Pancreas (tissue), 10 donors: ENCODE measurements at regions not wholly inside any gene's neighbourhood (a gene's known extent, or its start where the extent isn't known, plus 50 kb on each side); places are given as distances from the start of the nearest gene placed in this dataset.
"Not testable (repeated sequence)": the region's sequence is repeated elsewhere in the genome, so short reads cannot be mapped to it uniquely, and the experiment has no call there.

ENCODE experiments used
- ATAC-seq, 4 donors: fragments of 200-7000 bp; cut with Tn5 transposase; one replicate each; pipeline versions ENCODE4 v1.8.0 to v1.9.1; 2020; ENCODE audit warnings: mild to moderate bottlenecking in 4 of 4, moderate library complexity in 4 of 4
- DNase-seq, 6 donors: peaks; one replicate each; pipeline ENCODE4 v3.0.0-alpha.2; 2020
- FAIRE-seq: peaks from 2 replicates; lab custom pipeline; 2012; peaks lifted over from hg19 to GRCh38; lab: Jason Lieb, UNC
- H3K27ac ChIP-seq, 4 donors: fragments of 200-600 bp; sonication (generic); 1 replicate in 3 of 4; 2 replicates in 1 of 4; pipeline versions ENCODE4 v1.5.0 to v1.8.0; 2020
- H3K27me3 ChIP-seq, 4 donors: fragments of 200-600 bp; one replicate each; pipeline ENCODE4 v1.8.0; 2021
- H3K36me3 ChIP-seq, 3 donors: fragments of 200-600 bp; sonication (generic) in 1 of 3; one replicate each; pipeline versions ENCODE4 v1.5.0 to v1.8.0; 2020 to 2021
- H3K4me1 ChIP-seq, 3 donors: fragments of 200-600 bp; one replicate each; pipeline ENCODE4 v1.8.0; 2021
- H3K4me3 ChIP-seq, 4 donors: fragments of 200-600 bp; sonication (generic) in 2 of 4; one replicate each; pipeline versions ENCODE4 v1.5.0 to v1.8.0; 2020 to 2021
- H3K9me3 ChIP-seq, 4 donors: fragments of 200-600 bp; one replicate each; pipeline ENCODE4 v1.8.0; 2021
- WGBS, 2 donors: extraction: QIAGEN DNeasy Blood & Tissue Kit; methylation state at CpG; one replicate each; pipeline ENCODE4 v1.1.7; 2013; 5-methylcytosine and 5-hydroxymethylcytosine counted together
- intact Hi-C, 3 donors: fragments of 100-400 bp; cut with DNase I; formaldehyde crosslinking; loops; one replicate each; pipeline versions ENCODE4 v1.11.1 to v1.14.2; 2022
- TF ChIP-seq, protein P1 (sequence below), 4 donors: fragments of 200-600 bp; sonication (generic) in 3 of 4; IDR thresholded peaks; one replicate each; pipeline versions ENCODE4 v1.5.0 to v1.8.0; 2021; ENCODE audit warnings: antibody characterized with exemption in 4 of 4
- donor health status: healthy with polysubstance abuse.
- donor health status: DM: no; HTN: no; CAD: no; lungs with moderate emphysema.
- donor health status: DM: no; HTN: no; CAD: no.
- donor health status: control.
- donor health status: control.
- donor health status: Bipolar disorder and iron deficiency.
- donor health status: DM: yes; HTN: yes; CAD: no.
- donor health status: DM: no; HTN: no; CAD: no.
- donor health status: DM: no; HTN: no; CAD: no.
- donor health status: DM: yes; HTN: yes; CAD: no.

DNA sequence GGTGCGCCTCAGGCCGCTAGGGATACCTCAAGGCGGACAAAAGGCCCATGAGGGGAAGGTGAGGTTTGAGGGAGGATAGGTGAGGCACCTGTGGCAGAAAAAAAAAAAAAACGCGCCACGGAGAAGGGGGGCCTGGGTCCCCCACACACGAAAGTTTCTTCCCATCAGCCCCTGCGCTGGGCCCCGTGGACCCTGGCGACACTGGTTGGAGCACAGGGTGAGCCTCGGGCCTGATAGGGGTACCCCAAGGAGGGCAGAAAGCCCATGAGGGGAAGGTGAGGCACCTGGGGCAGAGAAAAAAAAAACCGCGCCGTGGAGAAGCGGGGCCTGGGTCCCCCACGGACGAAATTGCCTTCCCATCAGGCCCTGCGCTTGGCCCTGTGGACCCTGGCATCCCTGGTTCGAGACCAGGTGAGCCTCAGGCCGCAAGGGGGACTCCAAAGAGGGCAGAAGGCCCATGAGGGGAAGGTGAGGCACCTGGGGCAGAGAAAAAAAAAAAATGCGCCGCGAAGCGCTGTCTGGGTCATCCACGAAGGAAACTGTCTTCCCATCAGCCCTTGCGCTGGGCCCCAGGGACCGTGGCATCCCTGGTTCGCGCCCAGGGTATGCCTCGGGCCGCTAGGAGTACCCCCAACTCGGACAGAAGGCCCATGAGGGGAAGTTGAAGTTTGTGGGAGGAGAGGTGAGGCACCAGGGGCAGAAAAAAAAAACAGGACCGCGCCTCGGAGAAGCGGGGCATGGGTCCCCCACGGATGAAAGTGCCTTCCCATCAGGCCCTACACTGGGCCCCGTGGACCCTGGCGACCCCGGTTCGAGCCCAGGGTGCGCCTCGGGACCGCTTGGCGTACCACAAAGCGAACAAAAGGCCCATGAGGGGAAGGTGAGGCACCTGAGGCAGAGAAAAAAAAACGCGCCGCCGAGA lies 226.2 kb downstream of the CCDC74A start:
- no peaks in the 10 kb centered on the region for H3K4me1 ChIP-seq
- no peaks in the 10 kb centered on the region for H3K36me3 ChIP-seq
- no peak overlapping the region for H3K27ac ChIP-seq
- H3K27me3 ChIP-seq, result no peaks in the 10 kb centered on the region
- intact Hi-C loops, result no loop called here
- no peak overlapping the region for H3K4me3 ChIP-seq
- no peaks in the 10 kb centered on the region for H3K9me3 ChIP-seq
- DNase-seq (peak in 1 of 6 donors; percentile 33), ATAC-seq (no peak), FAIRE-seq (no peak)
- TF ChIP-seq, protein P1, sequence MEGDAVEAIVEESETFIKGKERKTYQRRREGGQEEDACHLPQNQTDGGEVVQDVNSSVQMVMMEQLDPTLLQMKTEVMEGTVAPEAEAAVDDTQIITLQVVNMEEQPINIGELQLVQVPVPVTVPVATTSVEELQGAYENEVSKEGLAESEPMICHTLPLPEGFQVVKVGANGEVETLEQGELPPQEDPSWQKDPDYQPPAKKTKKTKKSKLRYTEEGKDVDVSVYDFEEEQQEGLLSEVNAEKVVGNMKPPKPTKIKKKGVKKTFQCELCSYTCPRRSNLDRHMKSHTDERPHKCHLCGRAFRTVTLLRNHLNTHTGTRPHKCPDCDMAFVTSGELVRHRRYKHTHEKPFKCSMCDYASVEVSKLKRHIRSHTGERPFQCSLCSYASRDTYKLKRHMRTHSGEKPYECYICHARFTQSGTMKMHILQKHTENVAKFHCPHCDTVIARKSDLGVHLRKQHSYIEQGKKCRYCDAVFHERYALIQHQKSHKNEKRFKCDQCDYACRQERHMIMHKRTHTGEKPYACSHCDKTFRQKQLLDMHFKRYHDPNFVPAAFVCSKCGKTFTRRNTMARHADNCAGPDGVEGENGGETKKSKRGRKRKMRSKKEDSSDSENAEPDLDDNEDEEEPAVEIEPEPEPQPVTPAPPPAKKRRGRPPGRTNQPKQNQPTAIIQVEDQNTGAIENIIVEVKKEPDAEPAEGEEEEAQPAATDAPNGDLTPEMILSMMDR (IDR thresholded peaks at IDR 0.05), result no peak
- WGBS, 2 donors, result 84 to 86% methylated on average over 48 to 50 of the region's 50 CpGs

DNA sequence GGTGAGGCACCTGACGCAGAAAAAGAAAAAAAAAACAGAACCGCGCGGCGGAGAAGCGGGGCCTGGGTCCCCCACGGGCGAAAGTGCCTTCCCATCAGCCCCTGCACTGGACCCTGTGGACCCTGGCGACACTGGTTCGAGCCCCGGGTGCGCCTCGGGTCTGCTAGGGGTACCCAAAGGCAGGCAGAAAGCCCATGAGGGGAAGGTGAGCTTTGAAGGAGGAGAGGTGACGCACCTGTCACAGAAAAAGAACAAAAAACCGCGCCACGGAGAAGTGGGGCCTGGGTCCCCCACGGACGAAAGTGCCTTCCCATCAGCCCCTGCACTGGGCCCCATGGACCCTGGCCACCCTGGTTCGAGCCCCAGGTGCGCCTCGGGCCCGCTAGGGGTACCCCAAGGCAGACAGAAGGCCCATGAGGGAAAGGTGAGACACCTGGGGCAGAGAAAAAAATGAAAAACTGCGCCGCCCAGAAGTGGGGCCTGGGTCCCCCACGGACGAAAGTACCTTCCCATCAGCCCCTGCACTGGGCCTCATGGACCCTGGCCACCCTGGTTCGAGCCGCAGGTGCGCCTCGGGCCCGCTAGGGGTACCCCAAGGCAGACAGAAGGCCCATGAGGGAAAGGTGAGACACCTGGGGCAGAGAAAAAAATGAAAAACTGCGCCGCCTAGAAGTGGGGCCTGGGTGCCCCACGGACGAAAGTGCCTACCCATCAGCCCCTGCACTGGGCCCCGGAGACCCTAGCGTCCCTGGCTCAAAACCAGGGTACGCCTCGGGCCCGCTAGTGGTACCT lies 227.4 kb downstream of the CCDC74A start:
- Histone ChIP-seq H3K4me1 (no peaks in the 10 kb centered on the region), H3K27me3 (no peaks in the 10 kb centered on the region), H3K4me3 (no peak overlapping the region), H3K27ac (no peak overlapping the region), H3K9me3 (no peaks in the 10 kb centered on the region), H3K36me3 (no peaks in the 10 kb centered on the region)
- intact Hi-C loops, result no loop called here
- FAIRE-seq (no peak), DNase-seq (no peak), ATAC-seq (no peak)
- TF ChIP-seq, protein P1 (IDR thresholded peaks at IDR 0.05), result no peak
- 85 to 86% methylated on average over 41 of the region's 41 CpGs for WGBS, 2 donors

DNA sequence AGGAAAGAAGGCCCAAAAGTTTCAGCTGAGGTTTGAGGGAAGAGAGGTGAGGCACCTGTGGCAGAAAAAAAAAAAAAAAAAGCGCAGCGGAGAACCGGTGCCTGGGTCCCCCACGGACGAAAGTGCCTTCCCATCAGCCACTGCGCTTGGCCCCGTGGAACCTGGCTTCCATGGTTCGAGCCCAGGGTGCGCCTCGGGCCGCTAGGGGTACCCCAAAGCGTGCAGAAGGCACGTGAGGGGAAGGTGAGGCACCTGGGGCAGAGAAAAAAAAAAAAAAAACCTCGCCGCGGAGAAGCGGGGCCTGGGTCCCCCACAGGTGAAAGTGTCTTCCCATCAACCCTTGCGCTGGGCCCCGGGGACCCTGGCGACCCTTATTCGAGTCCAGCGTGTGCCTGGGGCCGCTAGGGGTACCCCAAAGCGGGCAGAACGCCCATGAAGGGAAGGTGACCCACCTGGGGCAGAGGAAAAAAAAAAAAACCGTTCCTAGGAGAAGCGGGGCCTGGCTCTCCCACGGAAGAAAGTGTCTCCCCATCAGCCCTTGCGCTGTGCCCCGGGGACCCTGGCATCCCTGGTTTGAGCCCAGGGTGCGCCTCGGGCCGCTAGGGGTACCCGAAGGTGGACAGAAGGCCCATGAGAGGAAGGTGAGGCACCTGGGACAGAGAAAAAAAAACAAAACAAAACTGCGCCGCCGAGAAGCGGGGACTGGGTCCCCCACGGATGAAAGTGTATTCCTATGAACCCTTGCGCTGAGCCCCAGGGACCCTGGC lies 228.6 kb downstream of the CCDC74A start:
- TF ChIP-seq, protein P1 (IDR thresholded peaks at IDR 0.05), result no peak
- H3K4me3 ChIP-seq, result no peak overlapping the region
- no peaks in the 10 kb centered on the region for H3K4me1 ChIP-seq
- 84 to 87% methylated on average over 37 to 40 of the region's 40 CpGs for WGBS, 2 donors
- FAIRE-seq (no peak), DNase-seq (peak in 1 of 6 donors; percentile 53), ATAC-seq (no peak)
- no peaks in the 10 kb centered on the region for H3K36me3 ChIP-seq
- H3K27ac ChIP-seq, result no peak overlapping the region
- H3K9me3 ChIP-seq, result no peaks in the 10 kb centered on the region
- intact Hi-C loops, result no loop called here
- H3K27me3 ChIP-seq, result no peaks in the 10 kb centered on the region

DNA sequence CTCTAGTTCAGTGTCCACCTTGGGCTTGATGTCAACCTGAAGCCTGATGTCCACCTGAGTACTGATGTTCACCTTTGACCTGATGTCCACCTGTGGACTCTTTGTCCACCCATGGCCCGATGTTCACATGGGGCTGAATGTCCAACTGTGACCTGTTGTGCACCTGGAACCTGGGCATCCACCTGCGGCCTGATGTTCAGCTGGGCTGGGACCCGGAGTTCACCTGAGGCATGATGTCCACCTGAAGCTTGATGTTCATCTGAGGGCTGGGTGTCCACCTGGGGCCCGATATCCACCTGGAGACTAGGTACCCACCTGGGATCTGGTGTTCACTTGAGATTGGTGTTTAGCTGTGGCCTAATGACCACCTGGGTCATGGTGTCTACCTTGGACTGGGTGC lies 231.3 kb downstream of the CCDC74A start:
- H3K27ac ChIP-seq, H3K27me3 ChIP-seq, H3K36me3 ChIP-seq, DNase-seq, H3K4me1 ChIP-seq, intact Hi-C loops, ATAC-seq, H3K4me3 ChIP-seq, H3K9me3 ChIP-seq, FAIRE-seq: not testable (repeated sequence)
- 93 to 95% methylated on average over 4 of the region's 4 CpGs for WGBS, 2 donors

DNA sequence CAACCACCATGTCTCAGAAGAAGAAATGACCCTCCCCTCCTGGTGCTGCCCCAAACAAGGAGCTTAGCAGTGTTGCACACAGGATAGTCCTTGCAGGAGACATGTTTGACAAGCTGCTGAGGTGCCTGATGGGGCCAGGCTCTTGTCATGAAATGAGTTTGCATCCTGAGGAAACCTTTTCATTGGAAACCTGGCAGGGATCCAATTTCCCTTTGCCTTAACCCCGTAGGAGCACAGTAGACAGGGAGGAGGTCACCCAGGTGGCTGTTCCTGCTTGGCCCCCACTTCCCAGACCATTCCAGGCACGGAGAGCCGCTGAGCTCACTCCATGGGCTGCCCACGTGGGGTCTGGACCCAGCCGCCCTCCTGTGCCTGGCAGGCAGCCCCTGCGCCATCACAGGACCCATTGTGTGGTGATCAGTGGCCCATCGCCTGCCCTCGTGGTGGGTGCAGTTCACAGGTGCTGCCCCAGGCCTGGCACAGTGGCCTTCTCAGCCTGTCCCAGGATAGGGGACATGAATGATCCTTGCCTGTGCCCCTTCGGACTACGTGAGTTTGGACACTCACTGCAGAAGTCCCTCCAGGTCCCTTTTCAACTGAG lies 247.4 kb downstream of the CCDC74A start:
- H3K36me3 ChIP-seq, H3K9me3 ChIP-seq, FAIRE-seq, H3K27ac ChIP-seq, H3K27me3 ChIP-seq, intact Hi-C loops, ATAC-seq, H3K4me1 ChIP-seq, H3K4me3 ChIP-seq: not testable (repeated sequence)
- DNase-seq, result peak in 1 of 6 donors; percentile 71
- 75 to 76% methylated on average over 8 to 10 of the region's 10 CpGs for WGBS, 2 donors

DNA sequence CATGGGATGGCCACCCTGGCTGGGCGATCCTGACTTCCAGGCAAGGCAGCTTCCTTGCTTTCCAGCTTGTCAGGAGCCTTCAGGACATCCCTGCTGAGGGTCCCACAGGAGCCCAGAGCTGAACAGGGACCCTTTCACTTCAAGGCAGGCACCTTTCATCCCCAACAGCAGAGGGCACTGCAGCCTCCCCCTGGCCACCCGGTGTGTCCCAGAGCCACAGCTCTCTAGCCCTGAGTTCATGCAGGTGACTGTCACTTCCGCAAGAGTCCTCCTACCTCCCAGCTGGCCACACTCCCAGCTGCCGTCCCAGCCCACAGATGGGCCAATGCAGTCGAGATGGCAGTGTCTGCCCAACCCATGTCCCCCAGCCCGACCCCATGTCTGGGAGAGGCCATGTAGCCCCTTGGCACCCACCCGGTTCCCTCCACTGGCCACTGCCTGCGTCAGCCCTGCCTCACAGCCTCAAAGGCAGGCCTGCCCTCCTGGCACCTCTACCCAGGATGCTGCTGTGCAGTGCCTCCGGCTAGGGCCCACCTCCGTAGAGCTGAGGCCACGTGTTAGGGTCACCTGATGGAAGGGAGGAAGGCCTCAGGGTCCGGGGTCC lies 248.3 kb downstream of the CCDC74A start:
- intact Hi-C loops, H3K36me3 ChIP-seq, H3K27me3 ChIP-seq, H3K4me1 ChIP-seq, FAIRE-seq, H3K9me3 ChIP-seq, ATAC-seq, H3K4me3 ChIP-seq, H3K27ac ChIP-seq: not testable (repeated sequence)
- peak in 2 of 6 donors; percentile 55 to 63 for DNase-seq
- 58 to 71% methylated on average over 7 to 12 of the region's 12 CpGs for WGBS, 2 donors

DNA sequence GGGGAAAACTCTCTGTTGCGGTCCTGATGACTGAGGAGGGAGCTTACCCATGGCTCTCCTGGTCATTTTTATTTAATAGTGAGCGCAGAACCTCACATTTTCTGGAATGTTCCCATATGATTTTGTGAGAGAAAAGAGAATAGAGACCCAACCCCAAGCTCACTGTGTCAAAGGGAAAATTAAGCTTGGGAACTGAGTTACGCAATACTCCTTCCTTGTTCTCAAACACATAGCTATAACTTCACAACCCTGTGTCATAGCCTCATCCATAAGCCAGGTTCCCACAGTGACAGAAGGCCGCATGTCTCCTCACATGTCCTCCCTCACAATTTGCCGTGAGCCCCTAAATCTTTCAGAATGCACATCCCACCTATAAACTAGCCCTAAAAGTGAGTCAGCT lies 252.8 kb downstream of the CCDC74A start:
- intact Hi-C loops, ATAC-seq, DNase-seq: not testable (repeated sequence)

More for the DNA sequence above, 252.8 kb downstream of the CCDC74A start:
- H3K27ac ChIP-seq, FAIRE-seq, H3K27me3 ChIP-seq, H3K9me3 ChIP-seq, H3K4me1 ChIP-seq, H3K36me3 ChIP-seq, H3K4me3 ChIP-seq: not testable (repeated sequence)
- WGBS, 2 donors, result 90 to 95% methylated on average over 5 of the region's 5 CpGs
